ENCODE measurements at regions not wholly inside any gene's neighbourhood (a gene's known extent, or its start where the extent isn't known, plus 50 kb on each side); places are given as distances from the start of the nearest gene placed in this dataset.

DNA sequence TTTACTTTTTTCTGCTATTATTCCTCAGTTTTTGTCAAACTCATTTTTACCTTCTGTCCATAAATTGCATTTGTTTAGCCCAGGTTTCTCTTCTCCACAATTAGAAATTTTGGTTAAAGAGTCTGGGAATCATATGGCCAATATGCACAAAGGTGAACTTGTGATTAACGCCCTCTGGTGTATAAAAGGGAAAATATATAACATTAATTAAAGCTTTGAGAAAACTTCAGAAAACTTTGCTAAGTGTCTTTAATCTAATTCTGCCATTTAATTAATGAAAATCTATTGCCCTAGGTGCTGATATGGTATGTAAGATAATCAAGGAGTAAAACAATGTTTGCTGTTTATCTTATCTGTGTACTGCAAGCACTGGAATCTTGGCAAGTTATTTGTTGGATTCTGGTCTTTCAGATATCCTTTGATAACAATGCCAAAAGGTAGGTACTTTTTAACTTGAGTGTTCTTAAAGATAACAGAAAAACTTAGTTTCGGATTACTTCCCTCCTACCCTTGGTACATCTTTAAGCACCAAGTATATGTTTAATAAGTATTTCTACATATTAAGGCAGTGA, 402.6 kb downstream of the SUCLA2 start:
- no peak for DNase-seq
- H3K27me3 Mint-ChIP-seq: no peaks in the 10 kb centered on the region
- no peak for ATAC-seq (ENCODE audit: low read depth)
- POLR2A ChIA-PET: no interaction called here
- H3K27ac Mint-ChIP-seq: no peak overlapping the region
- H3K9me3 Mint-ChIP-seq: no peaks in the 10 kb centered on the region
- H3K36me3 Mint-ChIP-seq: no peaks in the 10 kb centered on the region
- no peak overlapping the region for H3K4me3 Mint-ChIP-seq
- no peaks in the 10 kb centered on the region for H3K4me1 Mint-ChIP-seq

DNA sequence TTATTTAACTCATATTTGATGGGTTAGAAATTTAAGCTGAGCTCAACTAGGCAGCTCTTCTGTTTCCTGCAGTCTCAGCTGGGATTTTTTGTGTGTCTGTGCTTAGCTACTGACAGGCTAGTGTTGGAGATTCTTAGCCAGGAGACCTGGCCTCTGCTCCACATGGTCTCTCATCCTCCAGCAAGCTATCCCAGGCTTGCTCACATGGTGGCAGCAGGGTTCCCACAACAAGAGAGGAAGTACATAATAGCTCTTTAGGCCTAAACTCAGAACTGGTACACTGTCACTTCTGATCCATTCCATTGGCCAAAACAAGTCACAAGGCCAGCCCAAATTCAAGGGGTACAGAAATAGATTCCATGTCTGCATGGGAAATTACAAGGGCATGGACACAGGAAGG, 406.2 kb downstream of the SUCLA2 start:
- POLR2A ChIA-PET: no interaction called here
- no peaks in the 10 kb centered on the region for H3K4me1 Mint-ChIP-seq

GRCh38 chr13:47592256-47592655, 408.8 kb downstream of the SUCLA2 start:
- no peaks in the 10 kb centered on the region for H3K4me1 Mint-ChIP-seq
- ATAC-seq (ENCODE audit: low read depth): no peak

More for the DNA sequence above, 406.2 kb downstream of the SUCLA2 start:
- DNase-seq (no peak), ATAC-seq (ENCODE audit: low read depth) (no peak)
- peaks cover 2% of the 10 kb centered on the region for H3K9me3 Mint-ChIP-seq
- H3K36me3 Mint-ChIP-seq: no peaks in the 10 kb centered on the region
- no peaks in the 10 kb centered on the region for H3K27me3 Mint-ChIP-seq
- no peak overlapping the region for H3K27ac Mint-ChIP-seq
- no peak overlapping the region for H3K4me3 Mint-ChIP-seq

GRCh38 chr13:47588676-47589075, 412.4 kb downstream of the SUCLA2 start:
- Mint-ChIP-seq H3K27me3 (no peaks in the 10 kb centered on the region), H3K4me1 (no peaks in the 10 kb centered on the region), H3K4me3 (no peak overlapping the region), H3K27ac (no peak overlapping the region), H3K9me3 (peaks cover 4% of the 10 kb centered on the region), H3K36me3 (no peaks in the 10 kb centered on the region)
- ATAC-seq (ENCODE audit: low read depth): no peak
- POLR2A ChIA-PET: no interaction called here
- DNase-seq: no peak

More at GRCh38 chr13:47592256-47592655, 408.8 kb downstream of the SUCLA2 start:
- POLR2A ChIA-PET: no interaction called here
- Mint-ChIP-seq H3K9me3 (peaks cover 2% of the 10 kb centered on the region), H3K4me3 (no peak overlapping the region), H3K27me3 (no peaks in the 10 kb centered on the region), H3K36me3 (no peaks in the 10 kb centered on the region), H3K27ac (no peak overlapping the region)
- DNase-seq: no peak

DNA sequence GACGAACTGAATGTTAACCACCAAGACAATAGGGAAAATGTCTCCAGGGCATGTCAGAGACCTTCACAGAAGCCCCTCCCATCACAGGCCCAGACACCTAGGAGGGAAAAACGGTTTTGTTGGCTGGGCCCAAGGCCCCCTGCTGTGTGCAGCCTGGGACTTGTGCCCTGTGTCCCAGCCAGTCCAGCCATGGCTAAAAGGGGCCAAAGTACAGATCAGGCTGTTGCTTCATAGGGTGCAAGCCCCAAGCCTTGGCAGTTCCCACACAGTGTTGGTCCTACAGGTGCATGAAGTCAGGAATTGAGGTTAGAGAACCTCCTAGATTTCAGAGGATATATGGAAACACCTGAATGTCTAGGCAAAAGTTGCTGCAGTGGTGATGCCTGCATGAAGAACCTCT, 428.7 kb downstream of the SUCLA2 start:
- no peak overlapping the region for H3K4me3 Mint-ChIP-seq
- no peak for DNase-seq
- no peaks in the 10 kb centered on the region for H3K4me1 Mint-ChIP-seq
- H3K27ac Mint-ChIP-seq: no peak overlapping the region
- no peaks in the 10 kb centered on the region for H3K36me3 Mint-ChIP-seq
- H3K27me3 Mint-ChIP-seq: no peaks in the 10 kb centered on the region
- POLR2A ChIA-PET: no interaction called here
- no peak for ATAC-seq (ENCODE audit: low read depth)
- peaks cover 22% of the 10 kb centered on the region for H3K9me3 Mint-ChIP-seq

DNA sequence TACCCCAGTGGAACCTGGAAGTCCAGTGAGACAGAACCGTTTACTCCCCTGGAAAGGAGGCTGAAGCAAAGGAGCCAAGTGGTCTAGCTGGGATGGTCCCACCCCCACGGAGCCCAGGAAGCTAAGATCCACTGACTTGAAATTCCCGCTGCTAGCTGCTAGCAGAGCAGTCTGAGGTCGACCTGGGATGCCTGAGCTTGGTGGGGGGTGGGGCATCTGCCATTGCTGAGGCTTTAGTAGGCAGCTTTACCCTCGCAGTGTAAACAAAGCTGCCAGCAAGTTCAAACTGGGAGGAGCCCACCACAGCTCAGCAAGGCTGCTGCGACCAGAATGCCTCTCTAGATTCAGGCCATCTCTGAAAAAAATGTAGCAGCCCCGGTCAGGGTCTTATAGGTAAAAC, 437.0 kb downstream of the SUCLA2 start:
- Mint-ChIP-seq H3K9me3 (peaks cover 8% of the 10 kb centered on the region), H3K36me3 (no peaks in the 10 kb centered on the region), H3K27ac (no peak overlapping the region), H3K4me3 (no peak overlapping the region), H3K27me3 (no peaks in the 10 kb centered on the region), H3K4me1 (no peaks in the 10 kb centered on the region)
- no peak for DNase-seq
- no peak for ATAC-seq (ENCODE audit: low read depth)
- POLR2A ChIA-PET: no interaction called here

DNA sequence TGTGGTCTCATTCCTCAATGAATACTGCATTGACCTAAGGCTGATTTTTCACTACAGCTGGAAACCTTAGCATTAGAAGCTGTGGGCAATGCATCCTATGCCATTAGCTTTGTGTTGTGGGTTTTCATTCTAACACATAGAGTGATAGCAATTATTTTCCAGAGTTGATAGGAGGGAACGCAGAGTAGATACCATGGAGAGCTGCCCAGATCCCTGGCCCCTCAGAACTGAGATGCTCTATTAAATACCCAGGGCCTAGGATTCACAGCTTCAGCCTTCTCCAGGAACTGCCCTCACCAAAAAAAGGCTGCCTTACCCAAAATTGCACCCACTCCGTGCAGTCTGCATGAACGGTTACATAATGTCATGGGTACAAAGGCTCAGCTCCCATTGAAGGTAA, 444.4 kb downstream of the SUCLA2 start:
- no peaks in the 10 kb centered on the region for H3K27me3 Mint-ChIP-seq
- H3K27ac Mint-ChIP-seq: no peak overlapping the region
- POLR2A ChIA-PET: no interaction called here
- DNase-seq (no peak), ATAC-seq (ENCODE audit: low read depth) (no peak)
- H3K4me3 Mint-ChIP-seq: no peak overlapping the region
- H3K4me1 Mint-ChIP-seq: no peaks in the 10 kb centered on the region
- H3K9me3 Mint-ChIP-seq: no peaks in the 10 kb centered on the region
- H3K36me3 Mint-ChIP-seq: no peaks in the 10 kb centered on the region

- Mint-ChIP-seq H3K27me3 (no peaks in the 10 kb centered on the region), H3K4me3 (no peak overlapping the region), H3K9me3 (peaks cover 1% of the 10 kb centered on the region), H3K36me3 (no peaks in the 10 kb centered on the region), H3K4me1 (no peaks in the 10 kb centered on the region), H3K27ac (no peak overlapping the region)
- DNase-seq (no peak), ATAC-seq (ENCODE audit: low read depth) (no peak)
- POLR2A ChIA-PET: no interaction called here
Measured at GRCh38 chr13:47555235-47555634, 445.8 kb downstream of the SUCLA2 start.

GRCh38 chr13:47553329-47553977, 447.6 kb downstream of the SUCLA2 start:
- DNase-seq (no peak), ATAC-seq (ENCODE audit: low read depth) (no peak)
- POLR2A ChIA-PET: no interaction called here
- Mint-ChIP-seq H3K9me3 (peaks cover 1% of the 10 kb centered on the region), H3K27ac (no peak overlapping the region), H3K27me3 (no peaks in the 10 kb centered on the region), H3K4me3 (no peak overlapping the region), H3K36me3 (no peaks in the 10 kb centered on the region), H3K4me1 (no peaks in the 10 kb centered on the region)

DNA sequence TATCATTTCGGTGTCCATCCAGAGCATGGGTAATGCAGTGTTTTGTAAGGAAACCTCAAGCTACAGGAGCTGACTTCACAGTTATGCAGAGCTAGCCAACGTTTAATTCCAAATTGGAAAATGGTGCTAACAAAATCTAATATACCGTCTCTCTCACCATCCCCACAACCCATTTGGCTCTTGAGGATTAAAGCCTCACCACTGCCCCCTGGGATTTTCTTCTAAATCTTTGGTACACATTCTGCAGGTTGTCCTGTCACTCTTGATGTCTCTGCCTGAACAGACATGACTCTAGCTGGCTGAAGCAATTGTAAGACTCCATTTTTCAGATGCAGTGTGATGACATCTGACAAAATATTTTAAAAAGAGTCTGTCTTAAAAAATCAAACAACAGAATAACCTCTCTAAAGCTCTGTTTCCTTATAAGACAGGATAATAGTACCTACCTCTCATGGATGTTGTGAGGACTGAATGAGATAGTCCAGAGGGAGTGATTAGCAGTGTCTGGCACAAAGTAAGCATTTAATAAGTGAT, 451.8 kb downstream of the SUCLA2 start:
- DNase-seq (no peak), ATAC-seq (ENCODE audit: low read depth) (no peak)
- Mint-ChIP-seq H3K27me3 (no peaks in the 10 kb centered on the region), H3K27ac (no peak overlapping the region), H3K36me3 (no peaks in the 10 kb centered on the region), H3K4me1 (no peaks in the 10 kb centered on the region), H3K4me3 (no peak overlapping the region), H3K9me3 (peaks cover 1% of the 10 kb centered on the region)
- POLR2A ChIA-PET: no interaction called here

GRCh38 chr13:47548294-47548840, 452.7 kb downstream of the SUCLA2 start:
- no peak overlapping the region for H3K4me3 Mint-ChIP-seq
- no peak overlapping the region for H3K27ac Mint-ChIP-seq
- DNase-seq: no peak
- peaks cover 1% of the 10 kb centered on the region for H3K9me3 Mint-ChIP-seq
- POLR2A ChIA-PET: no interaction called here
- ATAC-seq (ENCODE audit: low read depth): no peak
- H3K4me1 Mint-ChIP-seq: no peaks in the 10 kb centered on the region
- no peaks in the 10 kb centered on the region for H3K27me3 Mint-ChIP-seq
- no peaks in the 10 kb centered on the region for H3K36me3 Mint-ChIP-seq

DNA sequence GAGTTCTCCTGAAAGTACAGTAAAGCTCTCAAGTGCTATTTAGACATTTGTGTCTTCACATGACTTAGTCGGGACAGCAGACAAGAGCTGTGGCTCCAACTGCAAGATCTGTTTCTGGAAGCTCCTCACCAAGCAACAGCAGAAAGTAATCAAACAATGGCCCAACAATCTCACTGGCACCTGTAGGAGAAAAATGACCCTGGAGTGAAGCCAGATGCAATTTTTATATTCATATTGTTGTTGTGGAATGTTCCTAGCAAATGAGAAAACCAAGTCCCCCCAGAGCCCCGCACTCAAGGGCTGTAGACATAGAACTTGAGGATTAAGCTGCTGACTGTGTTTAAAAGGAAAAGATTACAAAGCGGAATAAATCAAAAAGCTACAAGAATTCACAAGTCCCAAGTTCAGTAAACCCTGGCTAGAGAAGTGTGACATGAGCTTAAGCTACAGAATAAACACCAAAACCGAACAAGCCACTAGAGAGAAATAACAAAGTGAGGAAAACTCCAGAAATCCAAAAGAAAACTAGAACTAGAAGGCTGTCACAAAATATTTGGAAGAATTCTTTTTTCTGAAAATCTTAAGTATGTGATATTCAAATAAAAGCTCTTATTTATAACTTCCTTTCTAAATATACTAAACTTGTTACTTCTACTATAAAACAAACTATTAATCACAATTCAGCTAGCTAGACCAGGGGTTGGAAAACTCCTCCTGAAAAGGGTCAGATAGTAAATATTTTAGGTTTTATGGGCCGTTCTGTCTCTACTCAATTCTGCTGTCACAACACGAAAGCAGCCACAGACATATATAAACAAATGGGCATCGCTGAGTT, 454.5 kb downstream of the SUCLA2 start:
- ATAC-seq (ENCODE audit: low read depth): no peak
- no peak overlapping the region for H3K4me3 Mint-ChIP-seq
- no peak for DNase-seq
- POLR2A ChIA-PET: no interaction called here
- peaks cover 1% of the 10 kb centered on the region for H3K9me3 Mint-ChIP-seq
- H3K36me3 Mint-ChIP-seq: no peaks in the 10 kb centered on the region
- H3K27ac Mint-ChIP-seq: no peak overlapping the region
- H3K4me1 Mint-ChIP-seq: no peaks in the 10 kb centered on the region
- H3K27me3 Mint-ChIP-seq: no peaks in the 10 kb centered on the region

GRCh38 chr13:47545201-47546024, 455.7 kb downstream of the SUCLA2 start:
- POLR2A ChIA-PET: no interaction called here
- H3K9me3 Mint-ChIP-seq: no peaks in the 10 kb centered on the region

More at GRCh38 chr13:47545201-47546024, 455.7 kb downstream of the SUCLA2 start:
- H3K4me1 Mint-ChIP-seq: no peaks in the 10 kb centered on the region
- H3K27me3 Mint-ChIP-seq: no peaks in the 10 kb centered on the region
- ATAC-seq (ENCODE audit: low read depth) (no peak), DNase-seq (no peak)
- no peak overlapping the region for H3K27ac Mint-ChIP-seq
- no peak overlapping the region for H3K4me3 Mint-ChIP-seq
- H3K36me3 Mint-ChIP-seq: no peaks in the 10 kb centered on the region
